NT2/D1 (cell line): ENCODE measurements at regions not wholly inside any gene's neighbourhood (a gene's known extent, or its start where the extent isn't known, plus 50 kb on each side); places are given as distances from the start of the nearest gene placed in this dataset.

Experiments
- DNase-seq: peaks from one replicate; pipeline ENCODE4 v3.0.0-alpha.2; 2011; ENCODE audit warnings: low read depth, low spot score
- H3K27me3 ChIP-seq: 2 replicates; pipeline ENCODE4 v1.6.0; 2011; ENCODE audit warnings: mild to moderate bottlenecking; ENCODE audit not compliant: insufficient read length, insufficient read depth
- H3K36me3 ChIP-seq: 2 replicates; pipeline ENCODE4 v1.6.1; 2011; ENCODE audit warnings: mild to moderate bottlenecking, low read length, mixed read lengths; ENCODE audit not compliant: insufficient read depth, insufficient read length
- H3K4me1 ChIP-seq: 2 replicates; pipeline ENCODE4 v1.5.1; 2011; ENCODE audit not compliant: insufficient read depth, insufficient read length
- H3K4me3 ChIP-seq: 2 replicates; pipeline ENCODE4 v1.5.1; 2011; ENCODE audit warnings: low read depth; ENCODE audit not compliant: insufficient read length
- H3K9ac ChIP-seq: 2 replicates; pipeline ENCODE4 v1.6.0; 2011; ENCODE audit warnings: low read depth; ENCODE audit not compliant: insufficient read length
- H3K9me3 ChIP-seq: 2 replicates; pipeline ENCODE4 v1.5.1; 2011; ENCODE audit warnings: mild to moderate bottlenecking, low read length; ENCODE audit not compliant: insufficient read depth
- SUZ12 ChIP-seq: IDR thresholded peaks from 2 replicates; pipeline ENCODE4 v1.6.1; 2011; ENCODE audit not compliant: insufficient read length, insufficient read depth; ENCODE audit errors: extremely low read depth
- YY1 ChIP-seq: IDR thresholded peaks from 2 replicates; pipeline ENCODE4 v1.6.1; 2011; ENCODE audit not compliant: insufficient read length, insufficient read depth
- ZNF274 ChIP-seq: IDR thresholded peaks from 2 replicates; pipeline ENCODE4 v1.6.1; 2011; ENCODE audit warnings: mild to moderate bottlenecking, low read depth, low read length

DNA sequence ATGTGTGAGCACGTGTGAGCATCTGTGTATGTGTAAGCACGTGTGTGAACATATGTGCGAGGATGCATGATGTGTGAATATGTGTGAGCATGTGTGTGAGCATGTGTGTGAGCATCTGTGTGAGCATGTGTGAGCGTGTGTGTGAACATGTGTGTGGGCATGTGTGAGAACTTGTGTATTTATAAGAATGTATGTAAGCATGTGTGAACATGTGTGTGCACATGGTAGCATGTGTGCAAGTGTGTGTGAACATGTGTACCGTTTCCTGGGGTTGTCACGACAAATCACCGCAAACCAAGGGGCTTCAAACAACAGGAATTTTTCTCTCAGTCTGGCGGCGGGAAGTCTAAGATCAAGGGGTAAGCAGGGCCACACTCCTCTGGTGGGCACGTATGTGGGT lies 238.3 kb downstream of the CTTN start:
- Histone ChIP-seq H3K9me3 (no peaks in the 10 kb centered on the region), H3K4me3 (no peak overlapping the region), H3K36me3 (no peaks in the 10 kb centered on the region), H3K4me1 (peaks cover 8% of the 10 kb centered on the region), H3K9ac (no peak overlapping the region), H3K27me3 (no peaks in the 10 kb centered on the region)
- TF ChIP-seq SUZ12 (no peak), ZNF274 (no peak), YY1 (no peak)
- no peak for DNase-seq

DNA sequence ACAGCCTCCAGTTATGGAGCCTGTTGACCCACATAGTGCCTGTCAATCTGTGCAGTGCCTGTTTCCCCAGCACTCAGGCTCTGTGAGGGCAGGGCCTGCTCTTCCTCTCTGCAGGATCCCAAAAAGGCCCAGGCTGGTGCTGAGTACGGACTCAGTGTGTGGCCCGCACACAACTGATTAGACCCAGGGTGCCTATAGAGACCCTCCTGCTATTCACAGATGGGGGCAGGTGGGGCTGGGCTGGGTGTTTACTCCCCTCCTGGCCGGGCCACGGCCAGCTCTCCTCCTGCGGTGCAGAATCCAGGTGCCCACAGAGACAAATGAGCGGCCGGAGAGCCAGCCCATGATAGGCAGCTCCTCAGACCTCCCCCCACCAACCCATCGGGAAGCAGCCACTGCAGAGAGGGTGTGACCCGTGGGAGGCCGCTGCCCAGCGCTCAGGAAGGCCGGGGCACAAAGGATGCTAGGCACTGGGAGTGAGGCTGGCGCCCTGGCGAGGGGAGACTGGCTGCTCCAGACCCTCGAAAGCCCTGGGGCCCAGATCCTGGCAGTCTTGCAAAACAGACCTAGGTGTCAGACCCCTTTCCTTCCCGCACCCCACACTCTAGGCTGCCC lies 239.0 kb downstream of the CTTN start:
- Histone ChIP-seq H3K36me3 (no peaks in the 10 kb centered on the region), H3K4me3 (no peak overlapping the region), H3K4me1 (peaks cover 9% of the 10 kb centered on the region), H3K9me3 (no peaks in the 10 kb centered on the region), H3K27me3 (no peaks in the 10 kb centered on the region), H3K9ac (no peak overlapping the region)
- DNase-seq: no peak
- TF ChIP-seq SUZ12 (no peak), ZNF274 (no peak), YY1 (no peak)

GRCh38 chr11:70637949-70638583 lies 239.7 kb downstream of the CTTN start:
- Histone ChIP-seq H3K9ac (no peak overlapping the region), H3K27me3 (no peaks in the 10 kb centered on the region), H3K36me3 (no peaks in the 10 kb centered on the region), H3K4me1 (peaks cover 9% of the 10 kb centered on the region), H3K4me3 (no peak overlapping the region), H3K9me3 (no peaks in the 10 kb centered on the region)
- TF ChIP-seq YY1 (no peak), SUZ12 (no peak), ZNF274 (no peak)
- no peak for DNase-seq

DNA sequence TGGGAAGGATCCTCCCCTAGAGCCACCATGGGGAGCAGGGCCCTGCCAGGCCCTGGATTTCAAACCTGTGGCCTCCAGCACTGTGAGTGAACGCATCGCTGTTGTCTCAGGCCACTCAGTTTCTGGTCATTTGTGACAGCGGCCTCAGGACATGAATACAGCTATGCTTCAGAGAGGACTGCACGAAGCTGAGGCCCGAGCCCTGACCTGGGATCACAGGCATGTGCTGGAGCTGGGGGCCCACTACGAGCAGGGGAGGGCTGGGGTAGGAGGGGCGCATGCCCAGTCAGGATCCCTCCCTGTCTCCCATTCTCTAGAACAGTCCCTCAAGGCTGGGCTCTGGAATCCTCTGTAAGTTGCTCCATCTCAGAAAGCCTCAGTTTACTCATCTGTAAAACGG lies 242.1 kb downstream of the CTTN start:
- Histone ChIP-seq H3K36me3 (no peaks in the 10 kb centered on the region), H3K27me3 (no peaks in the 10 kb centered on the region), H3K4me1 (peaks cover 5% of the 10 kb centered on the region), H3K4me3 (no peak overlapping the region), H3K9me3 (no peaks in the 10 kb centered on the region), H3K9ac (no peak overlapping the region)
- TF ChIP-seq YY1 (no peak), ZNF274 (no peak), SUZ12 (no peak)
- DNase-seq: no peak

GRCh38 chr11:70641369-70641768 lies 243.0 kb downstream of the CTTN start:
- TF ChIP-seq YY1 (no peak), SUZ12 (no peak), ZNF274 (no peak)
- Histone ChIP-seq H3K27me3 (no peaks in the 10 kb centered on the region), H3K36me3 (no peaks in the 10 kb centered on the region), H3K9ac (no peak overlapping the region), H3K4me1 (peaks cover 5% of the 10 kb centered on the region), H3K4me3 (no peak overlapping the region), H3K9me3 (no peaks in the 10 kb centered on the region)
- DNase-seq: no peak

GRCh38 chr11:70642266-70642665 lies 243.9 kb downstream of the CTTN start:
- TF ChIP-seq ZNF274: no peak
- no peak for TF ChIP-seq SUZ12
- no peak for TF ChIP-seq YY1
- no peak for DNase-seq
- Histone ChIP-seq H3K4me3 (no peak overlapping the region), H3K4me1 (peaks cover 7% of the 10 kb centered on the region), H3K27me3 (no peaks in the 10 kb centered on the region), H3K9ac (no peak overlapping the region), H3K36me3 (no peaks in the 10 kb centered on the region), H3K9me3 (no peaks in the 10 kb centered on the region)

DNA sequence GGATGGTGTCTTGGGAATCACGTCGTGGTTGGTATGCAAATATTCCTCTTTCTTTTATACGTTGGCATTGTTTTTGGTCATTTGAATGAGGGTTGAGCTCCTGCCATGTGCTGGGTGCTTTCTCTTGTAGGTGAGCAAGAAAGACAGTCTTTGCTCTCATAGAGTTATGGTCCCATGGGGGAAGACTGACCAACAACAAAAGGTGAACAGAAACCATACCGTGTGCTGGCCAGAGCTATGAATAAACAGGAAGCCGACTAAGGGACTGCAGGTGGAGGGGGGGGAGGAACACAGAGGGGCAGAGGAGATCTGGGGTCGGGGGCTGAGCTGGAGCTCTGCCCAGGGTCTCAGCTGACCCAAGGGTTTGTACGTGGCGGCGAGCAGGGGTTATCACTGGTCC lies 245.3 kb downstream of the CTTN start:
- H3K27me3 ChIP-seq: no peaks in the 10 kb centered on the region
- no peak for TF ChIP-seq ZNF274
- TF ChIP-seq YY1: no peak
- TF ChIP-seq SUZ12: no peak
- H3K9ac ChIP-seq: no peak overlapping the region
- no peak for DNase-seq
- no peaks in the 10 kb centered on the region for H3K9me3 ChIP-seq
- peaks cover 10% of the 10 kb centered on the region for H3K4me1 ChIP-seq
- H3K4me3 ChIP-seq: no peak overlapping the region
- no peaks in the 10 kb centered on the region for H3K36me3 ChIP-seq
